ENCODE measurements at regions not wholly inside any gene's neighbourhood (a gene's known extent, or its start where the extent isn't known, plus 50 kb on each side); places are given as distances from the start of the nearest gene placed in this dataset.

DNA sequence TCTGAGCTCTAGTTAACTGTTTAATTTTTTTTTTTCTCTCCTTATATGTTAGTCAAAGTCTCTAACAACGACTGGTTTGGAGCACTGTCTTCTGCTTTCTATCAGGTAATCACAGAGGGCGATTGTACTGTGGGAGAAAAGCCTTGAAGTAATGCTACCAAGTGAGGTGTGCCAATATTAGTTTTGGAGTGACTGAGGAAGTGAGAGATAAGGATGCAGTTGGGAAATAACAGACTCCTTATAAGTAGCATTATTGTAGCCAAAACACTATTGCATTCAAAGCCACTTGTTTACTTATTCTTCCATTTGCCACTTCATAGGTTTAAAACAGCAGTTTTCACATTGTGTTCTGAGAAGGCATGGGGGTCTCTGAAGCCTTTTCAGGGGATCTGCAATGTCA, 79.1 kb upstream of the SLC6A14 start:
- TF ChIP-seq POLR2AphosphoS5 (IDR thresholded peaks at IDR 0.05; ENCODE audit: borderline replicate concordance, low read depth, low read length) = no peak
- no peak for TF ChIP-seq EZH2 (IDR thresholded peaks at IDR 0.05)
